Glutamatergic neuron (in vitro differentiated cells): ENCODE measurements at regions not wholly inside any gene's neighbourhood (a gene's known extent, or its start where the extent isn't known, plus 50 kb on each side); places are given as distances from the start of the nearest gene placed in this dataset.

ENCODE experiments used
- DNase-seq: peaks from one replicate; pipeline ENCODE4 v3.0.0; 2022
- H3K27ac Mint-ChIP-seq: one replicate; pipeline ENCODE4 v1.8.0; 2020; ENCODE audit warnings: mild to moderate bottlenecking, mixed read lengths, inconsistent platforms; ENCODE audit not compliant: unreplicated experiment
- H3K27me3 Mint-ChIP-seq: one replicate; pipeline ENCODE4 v1.8.0; 2020; ENCODE audit warnings: mild to moderate bottlenecking, moderate library complexity, mixed read lengths, inconsistent platforms; ENCODE audit not compliant: unreplicated experiment
- H3K36me3 Mint-ChIP-seq: one replicate; pipeline ENCODE4 v1.8.0; 2020; ENCODE audit warnings: mild to moderate bottlenecking, mixed read lengths, inconsistent platforms; ENCODE audit not compliant: unreplicated experiment
- H3K4me1 Mint-ChIP-seq: one replicate; pipeline ENCODE4 v1.8.0; 2020; ENCODE audit warnings: mild to moderate bottlenecking, low read depth, mixed read lengths, inconsistent platforms; ENCODE audit not compliant: unreplicated experiment
- H3K4me3 Mint-ChIP-seq: one replicate; pipeline ENCODE4 v1.8.0; 2020; ENCODE audit warnings: mild to moderate bottlenecking, mixed read lengths, inconsistent platforms; ENCODE audit not compliant: unreplicated experiment
- H3K9me3 Mint-ChIP-seq: one replicate; pipeline ENCODE4 v1.8.0; 2020; ENCODE audit warnings: mild to moderate bottlenecking, moderate library complexity, mixed read lengths, inconsistent platforms; ENCODE audit not compliant: unreplicated experiment
- TF ChIP-seq, protein P1 (sequence below): fragments of 200-600 bp; sonication (generic); IDR thresholded peaks from one replicate; pipeline ENCODE4 v1.5.0; 2021; ENCODE audit not compliant: partially characterized antibody, unreplicated experiment

GRCh38 chr2:84283506-84283905 is 175.6 kb downstream of the SUCLG1 start:
- no peaks in the 10 kb centered on the region for H3K36me3 Mint-ChIP-seq
- H3K27ac Mint-ChIP-seq: no peak overlapping the region
- TF ChIP-seq, protein P1, sequence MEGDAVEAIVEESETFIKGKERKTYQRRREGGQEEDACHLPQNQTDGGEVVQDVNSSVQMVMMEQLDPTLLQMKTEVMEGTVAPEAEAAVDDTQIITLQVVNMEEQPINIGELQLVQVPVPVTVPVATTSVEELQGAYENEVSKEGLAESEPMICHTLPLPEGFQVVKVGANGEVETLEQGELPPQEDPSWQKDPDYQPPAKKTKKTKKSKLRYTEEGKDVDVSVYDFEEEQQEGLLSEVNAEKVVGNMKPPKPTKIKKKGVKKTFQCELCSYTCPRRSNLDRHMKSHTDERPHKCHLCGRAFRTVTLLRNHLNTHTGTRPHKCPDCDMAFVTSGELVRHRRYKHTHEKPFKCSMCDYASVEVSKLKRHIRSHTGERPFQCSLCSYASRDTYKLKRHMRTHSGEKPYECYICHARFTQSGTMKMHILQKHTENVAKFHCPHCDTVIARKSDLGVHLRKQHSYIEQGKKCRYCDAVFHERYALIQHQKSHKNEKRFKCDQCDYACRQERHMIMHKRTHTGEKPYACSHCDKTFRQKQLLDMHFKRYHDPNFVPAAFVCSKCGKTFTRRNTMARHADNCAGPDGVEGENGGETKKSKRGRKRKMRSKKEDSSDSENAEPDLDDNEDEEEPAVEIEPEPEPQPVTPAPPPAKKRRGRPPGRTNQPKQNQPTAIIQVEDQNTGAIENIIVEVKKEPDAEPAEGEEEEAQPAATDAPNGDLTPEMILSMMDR: no peak
- H3K27me3 Mint-ChIP-seq: no peaks in the 10 kb centered on the region
- peaks cover 2% of the 10 kb centered on the region for H3K9me3 Mint-ChIP-seq
- no peaks in the 10 kb centered on the region for H3K4me1 Mint-ChIP-seq
- DNase-seq: no peak
- H3K4me3 Mint-ChIP-seq: no peak overlapping the region

- H3K4me3 Mint-ChIP-seq: no peak overlapping the region
- no peaks in the 10 kb centered on the region for H3K9me3 Mint-ChIP-seq
- H3K4me1 Mint-ChIP-seq: no peaks in the 10 kb centered on the region
- no peak for DNase-seq
- TF ChIP-seq, protein P1: no peak
- H3K36me3 Mint-ChIP-seq: no peaks in the 10 kb centered on the region
- no peak overlapping the region for H3K27ac Mint-ChIP-seq
- no peaks in the 10 kb centered on the region for H3K27me3 Mint-ChIP-seq
These were observed 177.6 kb downstream of the SUCLG1 start for GRCh38 chr2:84281510-84281909.

GRCh38 chr2:84280873-84281272 is 178.2 kb downstream of the SUCLG1 start:
- H3K4me3 Mint-ChIP-seq: no peak overlapping the region
- TF ChIP-seq, protein P1: no peak
- no peaks in the 10 kb centered on the region for H3K9me3 Mint-ChIP-seq
- no peaks in the 10 kb centered on the region for H3K36me3 Mint-ChIP-seq
- no peaks in the 10 kb centered on the region for H3K27me3 Mint-ChIP-seq
- no peak for DNase-seq
- H3K27ac Mint-ChIP-seq: no peak overlapping the region
- no peaks in the 10 kb centered on the region for H3K4me1 Mint-ChIP-seq

GRCh38 chr2:84278386-84278785 is 180.7 kb downstream of the SUCLG1 start:
- no peak for DNase-seq
- Mint-ChIP-seq H3K27ac (no peak overlapping the region), H3K4me3 (no peak overlapping the region), H3K9me3 (no peaks in the 10 kb centered on the region), H3K36me3 (no peaks in the 10 kb centered on the region), H3K4me1 (no peaks in the 10 kb centered on the region), H3K27me3 (peaks cover 3% of the 10 kb centered on the region)
- TF ChIP-seq, protein P1: no peak

DNA sequence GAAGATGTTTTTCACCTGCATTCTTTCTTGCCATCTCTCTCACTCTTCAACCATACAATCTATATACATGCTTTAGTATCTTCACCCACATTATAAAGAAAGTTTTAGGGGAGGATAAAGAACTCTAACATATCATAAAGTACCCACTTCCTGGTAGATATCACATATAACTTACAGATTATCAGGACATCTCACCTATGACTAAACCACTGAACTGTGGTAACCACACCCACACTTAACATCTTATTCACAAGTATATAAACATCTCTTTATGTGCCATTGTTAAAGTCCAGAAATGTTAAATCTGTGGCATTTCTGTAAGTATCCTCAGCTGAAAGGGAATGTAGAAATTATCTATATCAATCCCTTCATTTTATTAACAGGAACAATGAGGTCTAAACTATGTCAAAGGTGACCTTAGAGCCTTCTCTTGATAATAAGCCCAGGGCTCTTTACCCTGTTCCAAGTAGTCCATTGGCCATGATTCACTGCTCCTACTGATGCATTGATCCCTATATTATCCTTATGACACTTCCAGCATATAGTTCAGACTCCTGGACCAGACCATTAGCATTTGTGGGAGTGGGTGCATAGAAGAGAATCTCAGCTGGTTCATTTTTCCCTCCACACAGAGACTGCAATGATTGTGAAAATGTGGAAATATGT is 182.4 kb downstream of the SUCLG1 start:
- no peaks in the 10 kb centered on the region for H3K4me1 Mint-ChIP-seq
- no peaks in the 10 kb centered on the region for H3K9me3 Mint-ChIP-seq
- TF ChIP-seq, protein P1: no peak
- no peak for DNase-seq
- H3K27me3 Mint-ChIP-seq: peaks cover 3% of the 10 kb centered on the region
- no peak overlapping the region for H3K4me3 Mint-ChIP-seq
- no peak overlapping the region for H3K27ac Mint-ChIP-seq
- H3K36me3 Mint-ChIP-seq: no peaks in the 10 kb centered on the region
